ENCODE measurements at regions not wholly inside any gene's neighbourhood (a gene's known extent, or its start where the extent isn't known, plus 50 kb on each side); places are given as distances from the start of the nearest gene placed in this dataset.
A peak's percentile ranks its signal among the peaks of the same experiment; 100 is the strongest.

DNA sequence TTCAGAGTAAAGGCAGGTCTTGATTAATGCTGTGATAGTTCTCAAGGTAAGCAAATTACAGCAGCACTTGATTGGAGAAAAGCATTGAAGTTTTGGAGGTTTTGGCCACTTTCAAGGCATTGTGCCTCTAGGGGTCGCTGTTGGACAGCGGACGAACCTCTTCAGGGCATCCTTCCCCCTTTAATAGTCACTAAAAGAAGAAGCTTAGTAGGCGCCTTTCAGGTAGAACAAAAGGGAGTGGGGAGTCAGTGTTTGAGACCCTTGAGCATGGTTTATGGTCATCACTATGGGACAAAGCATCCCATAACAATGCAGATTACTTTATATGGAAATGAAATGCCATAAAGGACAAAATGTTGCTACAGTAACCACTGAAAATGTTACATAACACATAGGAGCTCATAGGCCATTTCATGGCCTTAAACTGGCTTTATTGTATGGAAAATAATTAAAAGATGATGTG is 199.5 kb upstream of the DCN start:
- DNase-seq (ENCODE audit: low read depth) = peak; percentile 39
- peak overlapping the region; percentile 57 for H3K4me3 ChIP-seq (ENCODE audit: low read depth, low read length)

DNA sequence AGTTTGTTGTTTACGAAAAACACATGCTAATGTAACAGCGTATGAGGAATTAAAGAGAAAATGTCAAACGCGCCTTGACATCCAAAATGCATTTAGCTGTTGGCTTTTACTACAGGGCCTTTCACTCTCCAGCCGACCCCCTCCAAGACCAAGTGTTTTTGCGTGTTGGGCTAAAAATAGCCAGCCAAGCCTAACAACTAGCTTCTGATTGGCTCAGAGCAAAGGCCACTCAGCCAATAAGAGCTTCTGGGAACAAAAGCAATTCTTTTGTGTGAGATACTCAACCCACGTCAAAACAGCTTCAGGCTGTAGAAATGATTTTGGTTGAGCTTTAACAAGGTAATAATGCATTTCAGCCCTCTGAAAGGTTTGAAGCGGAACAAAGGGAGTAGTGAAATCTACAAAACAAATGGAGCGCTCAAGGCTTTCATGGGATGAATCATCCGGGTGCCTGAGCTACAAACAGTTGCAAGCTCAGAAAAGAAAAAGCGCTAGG is 198.7 kb upstream of the DCN start:
- peak overlapping the region; percentile 57 for H3K4me3 ChIP-seq (ENCODE audit: low read depth, low read length)
- DNase-seq (ENCODE audit: low read depth) = peak; percentile 79

DNA sequence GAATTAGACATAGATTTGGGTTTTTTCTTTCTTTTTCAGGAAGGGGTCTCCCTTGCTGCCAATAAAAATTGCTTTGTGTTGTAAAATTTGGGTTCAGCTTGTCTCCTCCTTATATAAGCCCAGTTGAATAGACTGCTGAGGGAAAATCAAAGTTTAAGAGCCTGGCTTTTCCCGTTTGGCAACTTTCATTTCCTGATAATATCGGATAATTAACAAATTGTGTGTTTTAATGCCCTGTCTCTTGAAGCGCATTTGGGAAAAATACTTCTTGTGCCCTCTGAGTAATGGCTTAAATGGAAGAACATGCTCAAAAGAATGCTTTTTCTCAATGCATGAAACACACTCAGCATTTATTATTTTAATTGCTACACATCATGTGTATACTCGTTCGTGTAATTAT is 198.0 kb upstream of the DCN start:
- H3K4me3 ChIP-seq (ENCODE audit: low read depth, low read length) = no peak overlapping the region
- DNase-seq (ENCODE audit: low read depth) = no peak

DNA sequence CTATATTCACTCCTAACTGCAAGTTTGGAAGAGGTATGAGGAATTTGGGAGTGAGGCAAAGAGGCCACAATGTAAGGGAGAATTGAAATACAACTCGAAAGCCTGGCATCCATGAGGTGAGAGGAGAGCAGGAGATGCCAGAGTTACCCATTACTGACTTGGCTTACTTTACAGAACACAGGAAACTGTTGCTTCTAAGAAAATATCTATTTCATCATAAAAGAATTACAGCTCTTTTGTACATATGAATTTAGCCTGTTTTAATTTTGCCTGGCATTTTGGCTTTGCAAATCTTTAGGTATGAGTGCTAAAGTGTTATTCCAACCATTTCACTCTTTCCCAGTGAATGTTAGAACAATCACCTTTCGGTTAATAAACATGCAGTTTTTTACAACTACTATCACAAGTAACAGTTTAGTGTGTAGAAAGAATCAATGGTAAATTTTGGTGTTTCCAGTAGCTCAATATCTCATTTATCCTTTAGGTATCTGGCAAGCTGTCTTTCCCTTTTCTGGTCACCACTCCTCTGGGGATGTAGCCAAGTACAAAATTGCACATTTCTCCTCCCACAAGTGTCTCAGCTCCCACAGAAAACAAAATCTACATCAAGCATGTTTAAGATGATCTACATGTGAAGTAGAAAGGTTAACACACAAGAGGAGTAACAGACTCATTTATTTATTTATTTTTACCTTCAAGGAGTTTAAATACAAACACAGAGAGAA is 196.6 kb upstream of the DCN start:
- no peak overlapping the region for H3K4me3 ChIP-seq (ENCODE audit: low read depth, low read length)
- DNase-seq (ENCODE audit: low read depth) = no peak

DNA sequence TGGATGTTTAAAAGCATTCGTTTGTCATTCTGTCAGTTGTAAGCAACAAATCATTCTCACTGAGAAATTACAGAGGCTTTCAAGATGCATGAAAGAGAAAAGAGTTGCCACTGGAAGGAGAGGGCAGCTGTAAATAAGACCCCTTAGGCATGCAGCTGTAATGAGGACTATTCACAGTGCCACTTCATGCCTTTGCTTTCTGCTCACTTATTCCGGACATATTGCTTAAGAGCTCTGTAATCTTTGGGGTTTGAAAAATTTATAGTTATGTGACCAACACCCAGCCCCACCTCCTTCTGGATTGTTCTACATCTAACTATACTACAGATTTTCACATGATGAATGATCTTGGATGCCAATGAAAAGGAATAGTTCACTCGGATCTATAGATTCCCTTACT is 194.8 kb upstream of the DCN start:
- DNase-seq (ENCODE audit: low read depth) = no peak

DNA sequence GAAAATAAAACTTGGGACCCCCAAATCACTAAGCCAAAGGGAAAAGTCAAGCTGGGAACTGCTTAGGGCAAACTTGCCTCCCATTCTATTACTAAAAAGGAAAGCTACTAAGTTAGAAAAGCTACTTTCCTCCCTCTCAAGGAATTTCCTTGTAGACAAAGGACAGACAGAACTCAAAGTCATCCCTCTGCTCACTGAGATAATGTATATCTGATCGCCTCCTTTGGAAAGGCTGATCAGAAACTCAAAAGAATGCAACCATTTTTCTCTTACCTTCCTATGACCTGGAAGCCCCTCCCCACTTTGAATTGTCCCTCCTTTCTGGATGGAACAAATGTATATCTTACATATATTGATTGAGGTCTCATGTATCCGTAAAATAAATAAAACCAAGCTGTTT is 190.5 kb upstream of the DCN start:
- no peak for DNase-seq (ENCODE audit: low read depth)

More for the DNA sequence above, 194.8 kb upstream of the DCN start:
- no peak overlapping the region for H3K4me3 ChIP-seq (ENCODE audit: low read depth, low read length)

DNA sequence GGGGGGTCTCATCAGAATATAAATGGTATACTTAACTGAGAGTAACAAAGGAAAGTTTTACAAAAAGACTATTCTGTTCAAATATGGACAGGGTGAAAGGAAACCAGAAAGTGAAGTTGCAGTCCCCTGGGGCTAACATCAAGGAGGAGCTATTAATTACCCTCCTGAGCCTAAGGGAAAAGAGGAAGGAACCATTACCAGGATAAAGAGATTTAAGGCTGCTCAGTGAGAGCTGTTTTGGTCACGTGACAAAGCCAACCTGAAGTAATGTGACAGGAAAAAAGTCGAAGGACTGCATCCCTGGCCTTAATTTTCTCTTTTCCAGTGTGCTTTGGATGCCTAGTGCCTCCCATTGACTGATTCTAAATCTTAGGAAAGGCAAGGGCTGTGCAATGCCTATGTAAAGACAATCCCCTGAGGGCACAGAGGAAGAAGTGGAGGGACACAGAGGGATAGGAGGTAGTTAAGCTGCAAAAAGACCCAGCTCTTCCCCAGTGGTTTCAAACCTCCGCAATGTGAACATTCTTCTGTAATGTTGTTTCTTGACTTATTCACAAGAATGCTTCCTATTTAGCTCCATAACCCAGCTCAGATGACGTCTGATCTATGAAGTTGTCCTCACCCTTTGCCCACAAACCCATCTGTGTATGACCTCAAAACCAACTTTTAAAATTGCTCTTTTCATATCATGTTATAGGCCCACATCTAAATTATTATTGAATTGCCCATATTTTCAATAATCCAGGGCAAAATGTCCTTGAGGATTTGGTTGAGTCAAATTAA is 187.7 kb upstream of the DCN start:
- no peak overlapping the region for H3K4me3 ChIP-seq (ENCODE audit: low read depth, low read length)
- DNase-seq (ENCODE audit: low read depth) = no peak

More for the DNA sequence above, 190.5 kb upstream of the DCN start:
- no peak overlapping the region for H3K4me3 ChIP-seq (ENCODE audit: low read depth, low read length)

DNA sequence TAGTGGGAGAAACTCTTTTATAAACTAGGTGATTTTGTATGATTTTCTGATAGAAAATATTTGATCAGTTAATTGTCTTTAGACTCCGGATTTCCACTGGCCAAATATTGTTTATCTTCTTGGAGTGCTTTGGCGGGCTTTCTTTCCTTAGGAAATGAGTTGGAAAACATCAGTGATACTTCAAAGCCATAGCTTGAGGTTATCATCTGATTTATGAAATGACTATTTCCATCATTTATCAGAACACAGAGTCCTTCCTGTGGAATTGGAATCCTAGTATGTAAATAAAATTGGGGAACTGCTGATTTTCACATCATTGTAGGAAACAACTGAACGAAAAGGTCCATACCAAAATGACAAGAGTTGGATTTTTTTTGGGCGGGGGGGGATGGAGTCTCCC is 186.0 kb upstream of the DCN start:
- DNase-seq (ENCODE audit: low read depth) = no peak
- H3K4me3 ChIP-seq (ENCODE audit: low read depth, low read length) = no peak overlapping the region

DNA sequence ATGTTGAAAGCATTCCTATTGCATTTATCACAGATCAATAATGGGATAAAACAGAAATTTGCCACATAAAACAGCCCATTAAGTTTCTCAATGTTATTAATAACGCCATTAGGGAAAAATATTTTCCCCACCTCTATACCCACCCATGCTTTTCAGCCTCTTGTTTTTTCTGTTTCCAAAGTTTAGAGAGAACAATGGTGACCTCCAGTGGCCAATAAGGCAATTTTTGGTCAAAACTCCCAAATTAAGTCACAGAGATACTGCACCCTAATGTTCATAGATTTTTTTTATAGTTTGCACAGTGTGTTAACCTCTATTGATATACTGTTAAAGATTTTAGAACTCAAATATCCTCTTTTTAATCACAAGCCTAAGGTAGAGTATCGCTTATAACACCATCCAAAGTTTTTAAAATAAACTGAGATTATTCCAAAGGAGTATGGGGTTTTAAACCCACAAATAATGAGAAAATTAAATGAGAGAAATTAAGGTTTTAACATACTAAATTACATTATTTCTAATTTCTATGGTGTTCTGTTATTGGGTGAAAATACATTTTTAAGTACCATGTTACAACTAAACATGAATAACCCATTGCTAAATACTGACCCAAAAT is 184.7 kb upstream of the DCN start:
- H3K4me3 ChIP-seq (ENCODE audit: low read depth, low read length) = no peak overlapping the region
- DNase-seq (ENCODE audit: low read depth) = no peak

DNA sequence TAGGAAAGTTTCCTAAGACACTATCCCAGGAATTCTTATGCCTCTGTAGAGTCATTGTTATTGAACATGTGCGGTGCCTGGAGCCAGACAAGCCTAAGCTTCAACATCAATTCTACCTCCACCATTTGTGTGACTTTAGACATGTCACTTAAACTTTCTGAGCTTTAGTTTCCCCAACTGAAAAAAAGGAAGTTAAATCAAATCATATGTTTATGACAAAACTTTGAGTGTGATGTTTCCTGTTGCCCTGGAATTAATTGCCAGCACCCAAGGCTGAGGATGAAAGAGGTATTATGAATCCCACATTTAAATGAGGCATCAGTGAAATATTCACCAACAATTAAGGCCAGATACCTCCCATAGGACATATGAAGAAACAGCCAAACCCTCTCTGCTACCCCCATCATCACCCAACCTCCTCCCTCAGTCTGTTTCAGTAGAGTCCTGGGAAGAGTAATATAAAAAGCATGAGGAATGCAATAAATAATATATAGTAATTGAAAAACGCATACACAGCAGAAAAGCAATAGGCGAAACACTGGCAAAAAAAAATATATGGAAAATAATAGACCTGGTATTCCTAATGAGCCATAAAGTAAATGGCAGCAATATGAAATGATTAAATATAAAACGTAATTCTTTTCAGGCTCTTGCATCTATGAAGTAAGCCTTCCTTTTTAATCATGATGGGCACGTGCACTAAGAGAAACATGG is 182.0 kb upstream of the DCN start:
- no peak for DNase-seq (ENCODE audit: low read depth)
- H3K4me3 ChIP-seq (ENCODE audit: low read depth, low read length) = no peak overlapping the region

DNA sequence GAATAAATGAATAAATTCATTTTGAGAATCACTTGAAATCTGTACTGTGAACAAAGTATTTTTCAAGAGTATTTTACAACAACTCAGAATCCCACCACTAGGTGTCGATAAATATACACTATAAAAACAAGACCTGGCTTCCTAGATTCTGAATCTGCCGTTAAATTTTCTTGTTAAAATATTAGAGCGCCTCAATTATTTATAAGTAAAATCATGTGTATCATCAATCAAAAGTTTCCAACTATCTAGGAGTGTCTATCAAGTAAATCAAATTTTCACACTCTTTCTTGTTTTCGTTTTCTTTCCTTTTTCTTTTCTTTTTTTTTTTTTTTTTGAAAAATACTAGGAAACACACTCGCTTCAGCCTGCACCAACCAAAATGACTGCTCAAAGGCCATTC is 179.2 kb upstream of the DCN start:
- H3K4me3 ChIP-seq (ENCODE audit: low read depth, low read length) = no peak overlapping the region
- DNase-seq (ENCODE audit: low read depth) = no peak

DNA sequence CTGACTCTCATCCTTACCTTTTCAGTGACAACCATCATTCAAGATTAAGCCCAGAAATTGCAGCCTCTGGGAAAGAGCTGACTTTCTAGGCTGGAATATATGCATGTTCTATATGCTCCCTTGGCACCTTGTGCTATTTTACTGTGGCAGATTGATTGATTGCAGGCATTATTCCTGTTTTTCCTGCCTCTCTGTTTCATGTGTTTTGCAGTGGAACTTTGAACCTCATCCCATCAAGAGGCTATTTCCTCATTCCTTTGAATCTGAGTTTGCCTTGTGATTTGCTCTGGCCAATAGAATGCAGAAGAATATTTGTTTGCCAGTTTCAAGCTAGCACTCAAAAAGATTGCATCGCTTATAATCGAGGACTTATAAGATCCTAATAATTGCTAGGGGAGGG is 174.8 kb upstream of the DCN start:
- H3K4me3 ChIP-seq (ENCODE audit: low read depth, low read length) = no peak overlapping the region
- DNase-seq (ENCODE audit: low read depth) = no peak

DNA sequence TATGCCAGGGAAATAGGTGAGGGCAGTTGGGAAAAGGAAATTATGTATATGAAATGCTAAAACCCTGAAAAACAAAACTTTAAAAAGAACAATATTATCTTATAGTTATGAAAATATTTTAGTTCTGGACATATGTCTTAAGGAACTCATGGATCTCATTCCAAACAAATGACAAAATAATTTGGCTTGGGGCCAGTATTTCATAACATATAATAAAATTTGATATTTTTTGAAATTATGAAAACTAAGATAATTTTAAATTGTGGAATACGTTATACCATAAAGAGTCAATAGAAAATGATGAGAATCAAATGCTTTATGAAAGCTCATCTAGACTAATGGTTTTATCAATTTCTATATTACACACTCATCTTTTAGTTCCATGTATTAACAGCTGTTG is 173.8 kb upstream of the DCN start:
- no peak for DNase-seq (ENCODE audit: low read depth)
- H3K4me3 ChIP-seq (ENCODE audit: low read depth, low read length) = no peak overlapping the region

DNA sequence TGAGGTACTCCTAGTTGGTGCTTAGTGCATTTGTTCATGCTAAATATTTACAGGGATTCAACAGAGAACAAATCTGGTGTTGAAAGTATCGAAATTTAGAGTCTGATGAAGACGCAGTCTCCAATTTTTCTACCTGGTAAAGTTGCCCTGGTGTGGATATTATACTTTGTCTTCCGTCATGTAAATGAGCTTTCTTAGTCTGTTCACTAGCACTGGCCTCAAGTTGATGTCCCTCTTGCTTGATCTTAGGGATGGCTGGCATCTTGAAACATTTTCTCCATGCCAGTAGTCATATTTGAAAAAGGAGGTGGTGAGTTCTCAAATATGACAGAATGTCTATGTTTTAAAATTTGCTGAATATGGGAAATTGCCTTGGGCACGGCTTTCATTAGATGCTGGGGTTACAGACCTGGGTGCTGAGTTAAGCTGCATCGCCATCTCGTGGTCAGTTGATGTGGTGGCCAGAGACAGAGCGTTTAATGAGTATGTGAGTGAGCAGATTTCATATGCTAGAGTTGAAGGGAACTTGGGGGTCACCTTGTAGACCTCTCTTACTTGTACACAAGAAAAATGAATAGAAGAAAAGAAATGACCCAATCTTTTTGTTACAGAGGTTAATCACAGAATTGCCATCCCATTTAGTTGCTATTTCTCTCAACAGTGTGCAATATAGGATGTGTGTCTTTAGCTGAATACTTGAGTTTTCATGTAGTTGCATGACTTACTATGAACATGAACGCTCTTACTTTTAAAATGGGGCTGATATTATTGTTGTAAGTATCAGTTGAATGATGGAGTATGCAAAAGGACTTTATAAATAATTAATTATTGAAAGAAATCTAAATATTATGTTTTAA is 172.8 kb upstream of the DCN start:
- DNase-seq (ENCODE audit: low read depth) = peak; percentile 25
- no peak overlapping the region for H3K4me3 ChIP-seq (ENCODE audit: low read depth, low read length)

DNA sequence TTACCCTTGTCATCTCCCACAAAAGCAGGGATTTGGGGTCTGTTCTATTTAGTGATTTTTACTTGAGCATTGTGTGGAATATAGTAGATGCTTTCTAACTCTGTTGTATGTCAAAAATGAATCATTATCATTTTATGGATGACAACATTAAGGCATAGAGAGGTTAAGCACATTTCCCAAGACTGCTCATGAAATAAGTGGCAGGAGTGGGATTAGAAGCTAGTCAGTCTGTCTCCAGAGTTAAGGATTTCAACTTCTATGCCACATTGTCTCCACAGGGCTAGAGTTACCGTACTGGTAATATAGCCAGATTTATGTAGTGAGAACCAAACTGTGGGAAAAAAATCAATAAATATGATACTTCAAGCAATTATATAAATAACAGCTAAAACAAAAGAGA is 170.6 kb upstream of the DCN start:
- DNase-seq (ENCODE audit: low read depth) = no peak
- no peak overlapping the region for H3K4me3 ChIP-seq (ENCODE audit: low read depth, low read length)

DNA sequence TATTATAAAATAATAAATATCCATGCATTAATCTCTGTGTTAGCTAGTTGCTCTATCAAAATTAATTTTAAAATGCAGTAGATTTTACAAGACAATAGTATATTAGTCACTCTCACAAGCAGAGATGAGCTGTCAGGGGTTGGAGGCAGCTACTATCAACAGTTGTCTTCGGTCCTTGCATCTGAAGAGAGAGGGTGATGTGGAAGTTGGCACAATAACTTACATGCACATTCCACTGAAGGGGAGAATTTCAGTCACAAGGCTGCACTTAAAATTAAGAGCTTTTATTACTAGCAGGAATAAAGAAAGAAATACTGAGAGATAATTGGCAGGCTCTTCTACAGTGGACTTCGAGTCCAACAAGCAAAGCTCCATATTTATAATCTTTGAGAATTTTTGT is 166.9 kb upstream of the DCN start:
- H3K4me3 ChIP-seq (ENCODE audit: low read depth, low read length) = no peak overlapping the region
- no peak for DNase-seq (ENCODE audit: low read depth)

DNA sequence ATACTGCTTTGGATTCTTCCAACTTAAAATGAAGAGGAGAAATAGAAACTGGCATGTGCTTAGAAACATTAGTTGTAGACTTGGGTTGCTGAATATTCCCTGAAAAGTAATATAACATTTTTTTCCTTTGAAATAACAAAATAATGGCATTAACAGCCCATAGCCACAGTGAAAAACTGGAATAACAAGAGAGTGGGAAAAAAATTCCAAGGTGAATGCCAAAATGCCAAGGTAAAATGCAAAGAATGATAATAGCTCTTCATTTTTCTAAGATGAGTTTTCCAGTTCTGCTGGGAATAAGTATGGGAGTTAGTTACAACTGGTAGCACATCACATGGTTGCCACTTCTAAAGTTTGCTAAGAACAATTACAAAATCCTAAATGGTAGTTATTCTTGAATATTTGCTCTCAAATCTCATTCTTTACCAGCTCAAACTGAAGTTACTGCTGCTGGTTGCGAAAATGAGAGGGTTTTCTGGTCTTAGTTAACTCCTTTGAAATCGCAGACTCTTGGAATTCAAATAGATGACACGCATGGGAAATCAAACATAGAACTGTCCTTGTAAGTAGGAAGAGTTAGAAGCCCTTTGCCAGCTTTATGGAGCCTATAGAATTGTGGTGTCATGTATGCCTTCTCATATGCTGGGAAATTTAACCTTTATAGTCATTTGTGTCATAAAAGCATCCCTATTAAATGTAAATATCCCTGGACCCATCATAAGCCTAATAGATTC is 165.0 kb upstream of the DCN start:
- no peak for DNase-seq (ENCODE audit: low read depth)
- H3K4me3 ChIP-seq (ENCODE audit: low read depth, low read length) = no peak overlapping the region

DNA sequence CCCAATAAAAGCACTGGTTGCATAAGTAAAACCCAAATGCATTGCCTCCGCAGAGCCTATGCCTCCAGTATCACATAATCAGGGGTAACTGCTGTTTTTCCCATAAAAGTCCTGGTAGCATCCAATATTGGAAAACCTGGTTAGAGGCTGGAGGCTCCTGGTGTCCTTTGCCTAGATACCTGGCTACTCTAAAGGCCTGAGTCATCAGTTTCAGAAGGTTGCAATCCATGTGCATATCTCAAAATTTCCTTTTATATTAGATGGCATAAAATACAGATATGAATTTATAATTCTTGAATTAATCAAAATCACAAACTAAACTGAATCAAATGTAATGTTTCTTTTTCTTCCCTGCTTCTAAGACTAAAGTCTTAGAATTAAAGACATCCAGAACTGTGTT is 164.2 kb upstream of the DCN start:
- no peak for DNase-seq (ENCODE audit: low read depth)
- no peak overlapping the region for H3K4me3 ChIP-seq (ENCODE audit: low read depth, low read length)
